HepG2 (cell line): ENCODE measurements at regions not wholly inside any gene's neighbourhood (a gene's known extent, or its start where the extent isn't known, plus 50 kb on each side); places are given as distances from the start of the nearest gene placed in this dataset.

ENCODE experiments used
- ATAC-seq: fragments of 200-7000 bp; cut with Tn5 transposase; 3 replicates; pipeline ENCODE4 v1.9.1; 2020; ENCODE audit warnings: mild to moderate bottlenecking, moderate library complexity
- BruUV-seq: library from RNA; stranded (reverse); fragments of 400-500 nt; replicated peaks from 2 replicates; lab custom pipeline; 2021; lab: Mats Ljungman, UMichigan
- CTCF ChIA-PET: fragments of 300-600 bp; formaldehyde crosslinking; extraction: SDS; loops from one replicate; lab custom pipeline; 2021; ENCODE audit warnings: low total read pairs, inconsistent platforms, low intra/inter-chr PET ratio; lab: Yijun Ruan, JAX
- POLR2A ChIA-PET: fragments of 350-600 bp; sonication (Branson Sonifier 250); formaldehyde crosslinking; loops from one replicate; lab custom pipeline; 2020; ENCODE audit warnings: antibody characterized with exemption, inconsistent platforms; lab: Yijun Ruan, JAX
- DNase-seq: peaks from one replicate; pipeline ENCODE4 v3.0.0-alpha.2; 2015; ENCODE audit warnings: low spot score
- FAIRE-seq: peaks from 3 replicates; lab custom pipeline; 2011; peaks lifted over from hg19 to GRCh38; lab: Jason Lieb, UNC
- H2AFZ ChIP-seq: one replicate; pipeline ENCODE4 v1.6.1; 2011; ENCODE audit warnings: low read length, inconsistent platforms
- H3K27ac ChIP-seq: fragments of 300-600 bp; 3 replicates; pipeline ENCODE4 v1.8.0; 2011; ENCODE audit warnings: mixed run types, mild to moderate bottlenecking, mixed read lengths, low read length, inconsistent platforms; ENCODE audit not compliant: insufficient read depth; ENCODE audit errors: extremely low read length
- H3K27me3 ChIP-seq, 2 experiments: fragments of 200-600 bp in 1 of 2; 2 replicates in 1 of 2; 3 replicates in 1 of 2; pipeline versions ENCODE4 v1.6.0 to v1.8.0; 2011; ENCODE audit warnings: low read length in 2 of 2, mild to moderate bottlenecking in 2 of 2, moderate library complexity in 2 of 2, inconsistent platforms in 1 of 2; ENCODE audit not compliant: insufficient read depth in 2 of 2, control insufficient read depth in 1 of 2
- H3K36me3 ChIP-seq, 2 experiments: fragments of 200-600 bp in 1 of 2; replicated peaks in 1 of 2; 2 replicates in 1 of 2; 3 replicates in 1 of 2; pipeline versions ENCODE4 v1.5.1 to v1.8.0; 2011; ENCODE audit warnings: low read length in 2 of 2, inconsistent platforms in 1 of 2; ENCODE audit not compliant: insufficient read depth in 2 of 2, control insufficient read depth in 1 of 2
- H3K4me1 ChIP-seq: 2 replicates; pipeline ENCODE4 v1.5.1; 2012; ENCODE audit warnings: low read length, inconsistent platforms; ENCODE audit not compliant: insufficient read depth
- H3K4me2 ChIP-seq: 2 replicates; pipeline ENCODE4 v1.6.0; 2011; ENCODE audit warnings: low read depth, low read length, inconsistent platforms
- H3K4me3 ChIP-seq, 3 experiments: fragments of 200-600 bp in 1 of 3; sonication (generic), shearing (Covaris generic) in 1 of 3; replicated peaks in 1 of 3; 2 replicates each; pipeline ENCODE4 v1.5.1; 2011 to 2016; ENCODE audit warnings: low read length in 3 of 3, inconsistent platforms in 2 of 3, low read depth in 2 of 3, mild to moderate bottlenecking in 2 of 3, control low read depth in 1 of 3, mixed read lengths in 1 of 3; ENCODE audit not compliant: insufficient read depth in 1 of 3
- H3K79me2 ChIP-seq: one replicate; pipeline ENCODE4 v1.6.1; 2011; ENCODE audit warnings: low read length, inconsistent platforms; ENCODE audit not compliant: insufficient read depth
- H3K9ac ChIP-seq: 2 replicates; pipeline ENCODE4 v1.6.0; 2011; ENCODE audit warnings: mild to moderate bottlenecking, low read depth, low read length, inconsistent platforms; ENCODE audit not compliant: insufficient read depth
- H3K9me3 ChIP-seq: 2 replicates; pipeline ENCODE4 v1.5.1; 2012; ENCODE audit warnings: mild to moderate bottlenecking, low read length
- H4K20me1 ChIP-seq: 2 replicates; pipeline ENCODE4 v1.6.0; 2011; ENCODE audit warnings: inconsistent platforms, mild to moderate bottlenecking, low read length, moderate library complexity; ENCODE audit not compliant: insufficient read depth
- FOSL2 ChIP-seq: sonication (generic); formaldehyde crosslinking; IDR thresholded peaks from 2 replicates; pipeline ENCODE4 v1.4.0; 2020; ENCODE audit warnings: missing genetic modification reagents
- HNRNPL ChIP-seq: fragments of 200-400 bp; formaldehyde crosslinking; IDR thresholded peaks from 2 replicates; pipeline ENCODE4 v1.6.1; 2017; ENCODE audit warnings: mild to moderate bottlenecking, low read depth, low read length
- KIAA2018 ChIP-seq: sonication (generic); formaldehyde crosslinking; IDR thresholded peaks from 2 replicates; pipeline ENCODE4 v1.5.0; 2020; ENCODE audit warnings: mild to moderate bottlenecking, missing genetic modification reagents, borderline replicate concordance
- TARDBP ChIP-seq: sonication (generic); formaldehyde crosslinking; IDR thresholded peaks from 2 replicates; pipeline ENCODE4 v1.8.0; 2022; ENCODE audit warnings: mild to moderate bottlenecking, missing genetic modification reagents
- XRCC5 ChIP-seq: fragments of 200-400 bp; formaldehyde crosslinking; optimal IDR thresholded peaks from 2 replicates; pipeline ENCODE3; 2017; ENCODE audit warnings: mild to moderate bottlenecking, low read length
- ZBTB43 ChIP-seq: sonication (generic); formaldehyde crosslinking; conservative IDR thresholded peaks from 2 replicates; pipeline ENCODE4 v1.4.0; 2020; ENCODE audit warnings: missing genetic modification reagents
- WGBS: methylation state at CpG from one replicate; pipeline ENCODE4 v1.1.6; 2017; ENCODE audit warnings: low lambda C conversion rate; 5-methylcytosine and 5-hydroxymethylcytosine counted together
- in situ Hi-C: cut with HindIII; loops from 2 replicates; pipeline ENCODE4 v1.10.0; 2017; ENCODE audit warnings: low pct_unique_long_range_greater_than_20kb; ENCODE audit not compliant: extremely low pct_ligation_motif_present
- intact Hi-C: fragments of 100-400 bp; cut with micrococcal nuclease; formaldehyde crosslinking; loops from one replicate; pipeline ENCODE4 v1.10.0; 2022; ENCODE audit not compliant: unreplicated experiment
- TF ChIP-seq, protein P1 (sequence below): sonication (generic); formaldehyde crosslinking; conservative IDR thresholded peaks from 2 replicates; pipeline ENCODE4 v1.4.0; 2020; ENCODE audit warnings: missing genetic modification reagents
- TF ChIP-seq, protein P2 (sequence below): sonication (generic); formaldehyde crosslinking; IDR thresholded peaks from 2 replicates; pipeline ENCODE4 v1.4.0; 2020; ENCODE audit warnings: mild to moderate bottlenecking, missing genetic modification reagents, borderline replicate concordance

- FAIRE-seq (no peak), DNase-seq (no peak), ATAC-seq (no peak)
- no peak overlapping the region for H2AFZ ChIP-seq
- no peaks in the 10 kb centered on the region for H3K9me3 ChIP-seq
- no peak overlapping the region for H3K4me3 ChIP-seq
- H3K4me2 ChIP-seq = no peak overlapping the region
- intact Hi-C loops (no loop called here), in situ Hi-C loops (no loop called here)
- CTCF ChIA-PET = no interaction called here
- H3K9ac ChIP-seq = no peak overlapping the region
- H4K20me1 ChIP-seq = no peaks in the 10 kb centered on the region
- TF ChIP-seq, protein P1, sequence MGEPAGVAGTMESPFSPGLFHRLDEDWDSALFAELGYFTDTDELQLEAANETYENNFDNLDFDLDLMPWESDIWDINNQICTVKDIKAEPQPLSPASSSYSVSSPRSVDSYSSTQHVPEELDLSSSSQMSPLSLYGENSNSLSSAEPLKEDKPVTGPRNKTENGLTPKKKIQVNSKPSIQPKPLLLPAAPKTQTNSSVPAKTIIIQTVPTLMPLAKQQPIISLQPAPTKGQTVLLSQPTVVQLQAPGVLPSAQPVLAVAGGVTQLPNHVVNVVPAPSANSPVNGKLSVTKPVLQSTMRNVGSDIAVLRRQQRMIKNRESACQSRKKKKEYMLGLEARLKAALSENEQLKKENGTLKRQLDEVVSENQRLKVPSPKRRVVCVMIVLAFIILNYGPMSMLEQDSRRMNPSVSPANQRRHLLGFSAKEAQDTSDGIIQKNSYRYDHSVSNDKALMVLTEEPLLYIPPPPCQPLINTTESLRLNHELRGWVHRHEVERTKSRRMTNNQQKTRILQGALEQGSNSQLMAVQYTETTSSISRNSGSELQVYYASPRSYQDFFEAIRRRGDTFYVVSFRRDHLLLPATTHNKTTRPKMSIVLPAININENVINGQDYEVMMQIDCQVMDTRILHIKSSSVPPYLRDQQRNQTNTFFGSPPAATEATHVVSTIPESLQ (CRISPR knock-in tag) = no peak
- no peak for TF ChIP-seq HNRNPL
- TF ChIP-seq KIAA2018 (CRISPR knock-in tag) = no peak
- TF ChIP-seq, protein P2, sequence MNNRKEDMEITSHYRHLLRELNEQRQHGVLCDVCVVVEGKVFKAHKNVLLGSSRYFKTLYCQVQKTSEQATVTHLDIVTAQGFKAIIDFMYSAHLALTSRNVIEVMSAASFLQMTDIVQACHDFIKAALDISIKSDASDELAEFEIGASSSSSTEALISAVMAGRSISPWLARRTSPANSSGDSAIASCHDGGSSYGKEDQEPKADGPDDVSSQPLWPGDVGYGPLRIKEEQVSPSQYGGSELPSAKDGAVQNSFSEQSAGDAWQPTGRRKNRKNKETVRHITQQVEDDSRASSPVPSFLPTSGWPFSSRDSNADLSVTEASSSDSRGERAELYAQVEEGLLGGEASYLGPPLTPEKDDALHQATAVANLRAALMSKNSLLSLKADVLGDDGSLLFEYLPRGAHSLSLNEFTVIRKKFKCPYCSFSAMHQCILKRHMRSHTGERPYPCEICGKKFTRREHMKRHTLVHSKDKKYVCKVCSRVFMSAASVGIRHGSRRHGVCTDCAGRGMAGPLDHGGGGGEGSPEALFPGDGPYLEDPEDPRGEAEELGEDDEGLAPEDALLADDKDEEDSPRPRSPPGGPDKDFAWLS (CRISPR knock-in tag) = no peak
- no peak for TF ChIP-seq FOSL2 (CRISPR knock-in tag)
- no peak for TF ChIP-seq XRCC5
- TF ChIP-seq ZBTB43 (CRISPR knock-in tag) = no peak
- TF ChIP-seq TARDBP (CRISPR knock-in tag) = no peak
- H3K79me2 ChIP-seq = no peaks in the 10 kb centered on the region
- no peak overlapping the region for H3K27ac ChIP-seq
- H3K27me3 ChIP-seq = no peaks in the 10 kb centered on the region
- no peaks in the 10 kb centered on the region for H3K4me1 ChIP-seq
- H3K36me3 ChIP-seq = no peaks in the 10 kb centered on the region
- BruUV-seq = no TSS peak
- POLR2A ChIA-PET = no interaction called here
- WGBS = 0% methylated on average over 1 of the region's 1 CpG
These were observed 728.5 kb downstream of the TNS3 start for GRCh38 chr7:46853451-46853850.
